ENCODE measurements at regions not wholly inside any gene's neighbourhood (a gene's known extent, or its start where the extent isn't known, plus 50 kb on each side); places are given as distances from the start of the nearest gene placed in this dataset.
A peak's percentile ranks its signal among the peaks of the same experiment; 100 is the strongest.

DNA sequence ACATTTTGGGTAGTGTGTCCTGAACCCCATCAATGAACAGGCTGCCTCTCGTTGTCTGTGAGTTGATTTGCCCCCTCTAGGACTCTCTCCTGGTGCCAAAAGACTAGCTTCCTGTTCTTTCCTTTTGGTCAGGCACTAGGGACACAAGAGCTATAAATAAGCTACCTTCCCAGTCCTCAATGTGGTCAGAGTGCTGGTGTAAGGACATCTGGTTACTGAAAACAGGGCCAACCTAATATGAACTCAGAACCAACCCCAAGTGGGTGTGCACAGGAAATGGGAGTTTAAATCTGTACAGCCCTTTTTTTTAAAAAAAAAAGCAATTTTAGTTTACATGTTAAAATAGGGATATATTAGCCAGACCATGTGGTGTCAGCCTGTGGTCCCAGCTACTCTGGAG lies 129.2 kb downstream of the ZIC5 start:
- no peak overlapping the region for H3K4me3 ChIP-seq (replicated peaks; ENCODE audit: low read depth, low read length)
- peak; percentile 5 for DNase-seq (ENCODE audit: extremely low read depth, low read depth)
- TF ChIP-seq, protein P1, sequence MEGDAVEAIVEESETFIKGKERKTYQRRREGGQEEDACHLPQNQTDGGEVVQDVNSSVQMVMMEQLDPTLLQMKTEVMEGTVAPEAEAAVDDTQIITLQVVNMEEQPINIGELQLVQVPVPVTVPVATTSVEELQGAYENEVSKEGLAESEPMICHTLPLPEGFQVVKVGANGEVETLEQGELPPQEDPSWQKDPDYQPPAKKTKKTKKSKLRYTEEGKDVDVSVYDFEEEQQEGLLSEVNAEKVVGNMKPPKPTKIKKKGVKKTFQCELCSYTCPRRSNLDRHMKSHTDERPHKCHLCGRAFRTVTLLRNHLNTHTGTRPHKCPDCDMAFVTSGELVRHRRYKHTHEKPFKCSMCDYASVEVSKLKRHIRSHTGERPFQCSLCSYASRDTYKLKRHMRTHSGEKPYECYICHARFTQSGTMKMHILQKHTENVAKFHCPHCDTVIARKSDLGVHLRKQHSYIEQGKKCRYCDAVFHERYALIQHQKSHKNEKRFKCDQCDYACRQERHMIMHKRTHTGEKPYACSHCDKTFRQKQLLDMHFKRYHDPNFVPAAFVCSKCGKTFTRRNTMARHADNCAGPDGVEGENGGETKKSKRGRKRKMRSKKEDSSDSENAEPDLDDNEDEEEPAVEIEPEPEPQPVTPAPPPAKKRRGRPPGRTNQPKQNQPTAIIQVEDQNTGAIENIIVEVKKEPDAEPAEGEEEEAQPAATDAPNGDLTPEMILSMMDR (IDR thresholded peaks at IDR 0.05; ENCODE audit: low read depth, low read length, missing control alignments) = no peak

DNA sequence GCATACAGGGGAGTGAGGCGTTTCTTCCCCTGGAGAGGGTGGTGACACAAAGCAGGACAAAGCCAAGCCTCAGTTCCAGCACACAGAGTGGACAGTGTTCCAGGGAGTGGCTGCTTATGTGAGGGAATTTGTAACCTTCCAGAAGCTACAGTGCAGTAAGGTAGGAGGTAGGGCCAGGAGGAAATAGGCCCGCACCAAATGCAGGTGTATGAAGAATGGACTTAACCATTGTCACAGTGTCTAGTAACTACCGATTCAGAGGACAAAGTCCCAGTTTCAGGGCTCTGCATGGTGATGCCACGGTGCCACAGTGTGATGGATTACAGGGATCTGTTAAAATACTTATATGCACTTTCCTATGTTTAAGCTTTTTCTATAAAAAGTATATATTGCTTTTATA lies 135.3 kb downstream of the ZIC5 start:
- DNase-seq (ENCODE audit: extremely low read depth, low read depth) = no peak
- no peak overlapping the region for H3K4me3 ChIP-seq (replicated peaks; ENCODE audit: low read depth, low read length)
- TF ChIP-seq, protein P1 (IDR thresholded peaks at IDR 0.05; ENCODE audit: low read depth, low read length, missing control alignments) = no peak

DNA sequence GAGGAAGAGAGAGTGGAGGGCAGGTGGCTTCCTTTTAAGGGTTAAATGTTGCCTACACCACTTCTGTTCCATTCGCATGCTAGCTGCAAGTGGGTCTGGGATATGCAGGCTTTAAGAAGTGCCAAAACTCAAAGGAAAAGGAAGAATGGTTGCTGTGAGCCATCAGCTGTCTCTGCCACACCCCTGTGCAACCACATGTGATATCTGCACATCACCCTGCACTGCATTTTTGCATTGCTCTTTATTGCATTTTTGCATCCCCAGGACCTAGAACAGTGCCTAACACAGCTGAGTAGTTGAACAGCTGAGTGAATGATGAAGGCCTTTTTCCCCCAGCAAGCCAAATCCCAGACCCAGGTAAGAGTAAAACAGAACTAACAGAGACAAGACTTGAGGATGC lies 136.1 kb downstream of the ZIC5 start:
- DNase-seq (ENCODE audit: extremely low read depth, low read depth) = no peak
- H3K4me3 ChIP-seq (replicated peaks; ENCODE audit: low read depth, low read length) = no peak overlapping the region
- TF ChIP-seq, protein P1 (IDR thresholded peaks at IDR 0.05; ENCODE audit: low read depth, low read length, missing control alignments) = no peak

DNA sequence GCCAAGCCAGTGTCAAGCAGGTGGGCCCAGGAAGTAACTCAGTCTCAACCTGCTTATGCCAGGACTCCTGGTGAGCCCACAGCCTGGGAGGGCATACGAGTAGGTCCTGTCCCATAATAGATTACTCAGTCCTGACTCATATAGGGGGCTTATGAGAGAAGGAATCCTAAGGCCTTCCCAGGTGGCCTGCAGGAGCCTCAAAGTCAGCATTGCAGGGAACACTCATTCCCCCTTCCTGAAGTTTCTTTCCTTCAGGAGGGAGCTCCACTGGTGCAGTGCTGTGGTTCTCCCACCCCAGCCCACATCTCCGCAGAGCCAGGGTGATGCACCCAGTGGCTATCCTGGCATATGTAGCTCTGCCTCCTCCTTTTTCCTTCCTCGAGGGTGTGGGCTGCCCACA lies 137.3 kb downstream of the ZIC5 start:
- no peak overlapping the region for H3K4me3 ChIP-seq (replicated peaks; ENCODE audit: low read depth, low read length)
- TF ChIP-seq, protein P1 (IDR thresholded peaks at IDR 0.05; ENCODE audit: low read depth, low read length, missing control alignments) = no peak
- DNase-seq (ENCODE audit: extremely low read depth, low read depth) = no peak

DNA sequence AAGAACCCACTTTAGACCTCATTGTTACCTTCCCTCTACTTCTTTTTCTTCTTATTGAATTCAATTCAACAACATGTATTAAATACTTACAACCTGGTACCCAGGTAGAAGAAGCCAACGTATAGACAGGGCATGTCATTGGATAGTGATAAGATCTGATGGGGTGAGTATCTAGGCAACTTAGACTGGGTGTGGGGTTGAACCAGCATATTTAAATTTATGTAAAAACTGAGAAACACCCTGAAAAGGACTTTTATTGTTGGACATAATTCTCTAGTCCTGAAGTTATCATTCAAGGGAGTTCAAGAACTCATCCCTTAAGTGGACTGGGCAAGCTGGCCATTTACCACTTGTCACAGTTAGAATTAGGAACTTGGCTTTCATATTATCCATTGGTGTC lies 139.2 kb downstream of the ZIC5 start:
- DNase-seq (ENCODE audit: extremely low read depth, low read depth) = no peak
- no peak overlapping the region for H3K4me3 ChIP-seq (replicated peaks; ENCODE audit: low read depth, low read length)
- TF ChIP-seq, protein P1 (IDR thresholded peaks at IDR 0.05; ENCODE audit: low read depth, low read length, missing control alignments) = no peak

DNA sequence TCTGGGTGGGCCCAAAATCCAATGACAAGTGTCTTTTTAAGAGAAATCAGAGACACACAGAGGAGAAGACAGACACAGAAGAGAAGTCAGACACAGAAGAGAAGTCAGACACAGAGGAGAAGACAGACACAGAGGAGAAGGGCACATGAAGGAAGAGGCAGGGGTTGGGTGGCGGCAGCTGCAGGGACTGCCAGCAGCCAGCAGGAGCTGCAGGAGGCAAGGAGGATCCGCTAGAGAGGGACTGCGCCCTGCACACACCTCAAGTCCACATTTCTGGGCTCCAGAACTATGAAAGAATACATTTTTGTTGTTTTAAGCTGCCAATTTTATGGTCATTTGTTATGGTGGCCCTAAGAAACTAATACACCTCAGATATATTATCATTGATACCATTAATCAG lies 140.6 kb downstream of the ZIC5 start:
- H3K4me3 ChIP-seq (replicated peaks; ENCODE audit: low read depth, low read length) = no peak overlapping the region
- DNase-seq (ENCODE audit: extremely low read depth, low read depth) = no peak
- TF ChIP-seq, protein P1 (IDR thresholded peaks at IDR 0.05; ENCODE audit: low read depth, low read length, missing control alignments) = no peak

DNA sequence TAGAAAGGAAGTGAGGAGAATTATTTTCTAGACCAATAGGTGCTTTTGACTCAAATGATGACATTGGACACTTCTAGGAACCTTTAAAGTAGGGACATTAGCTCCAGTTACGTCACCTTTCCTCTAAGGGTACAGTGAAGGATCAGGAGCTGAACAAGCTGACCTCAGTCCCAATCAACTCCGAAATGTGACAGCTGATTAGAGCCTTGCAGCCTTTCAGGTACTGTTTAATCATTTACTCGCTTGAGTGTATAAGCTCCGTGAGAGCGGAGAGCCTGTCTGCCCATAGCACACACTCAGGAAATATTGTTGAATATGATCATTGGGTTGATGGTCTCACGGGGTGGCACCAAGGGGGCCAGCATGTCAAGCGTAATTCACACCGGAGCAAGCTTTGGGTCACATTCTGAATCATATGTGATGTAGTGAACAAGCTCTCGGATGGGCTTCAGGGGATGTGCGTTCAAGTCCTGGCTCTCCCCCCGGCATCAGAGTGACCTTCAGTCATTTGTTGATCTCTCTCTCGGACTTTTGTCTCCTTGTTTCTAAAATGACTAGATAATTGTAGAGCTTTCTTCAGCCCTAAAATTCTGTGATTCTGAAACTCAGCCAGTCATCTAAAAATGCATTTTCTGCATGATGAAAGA lies 141.9 kb downstream of the ZIC5 start:
- TF ChIP-seq, protein P1 (IDR thresholded peaks at IDR 0.05; ENCODE audit: low read depth, low read length, missing control alignments) = no peak
- H3K4me3 ChIP-seq (replicated peaks; ENCODE audit: low read depth, low read length) = no peak overlapping the region
- DNase-seq (ENCODE audit: extremely low read depth, low read depth) = no peak

Data from HFF-Myc (cell line).